ENCODE measurements at regions not wholly inside any gene's neighbourhood (a gene's known extent, or its start where the extent isn't known, plus 50 kb on each side); places are given as distances from the start of the nearest gene placed in this dataset.
"Not testable (repeated sequence)": the region's sequence is repeated elsewhere in the genome, so short reads cannot be mapped to it uniquely, and the experiment has no call there.

- DNase-seq (ENCODE audit: low read depth, low spot score), result no peak
Observed at GRCh38 chr5:109575506-109575905, 114.2 kb upstream of the MAN2A1 start.

GRCh38 chr5:109574985-109575384 is 114.7 kb upstream of the MAN2A1 start:
- DNase-seq (ENCODE audit: low read depth, low spot score), result no peak

- DNase-seq (ENCODE audit: low read depth, low spot score), result no peak
Observed at GRCh38 chr5:109573766-109574165, 116.0 kb upstream of the MAN2A1 start.

GRCh38 chr5:109573256-109573655 is 116.5 kb upstream of the MAN2A1 start:
- DNase-seq (ENCODE audit: low read depth, low spot score), result no peak

- no peak for DNase-seq (ENCODE audit: low read depth, low spot score)
Observed at GRCh38 chr5:109571785-109572184, 117.9 kb upstream of the MAN2A1 start.

- peak; percentile 41 for DNase-seq (ENCODE audit: low read depth, low spot score)
Observed at GRCh38 chr5:109570362-109570874, 119.3 kb upstream of the MAN2A1 start.

- DNase-seq (ENCODE audit: low read depth, low spot score), result peak; percentile 6
Observed at GRCh38 chr5:109567374-109568044, 122.2 kb upstream of the MAN2A1 start.

GRCh38 chr5:109566361-109566760 is 123.4 kb upstream of the MAN2A1 start:
- DNase-seq (ENCODE audit: low read depth, low spot score), result no peak

GRCh38 chr5:109563739-109564138 is 126.0 kb upstream of the MAN2A1 start:
- DNase-seq (ENCODE audit: low read depth, low spot score), result no peak

- no peak for DNase-seq (ENCODE audit: low read depth, low spot score)
Observed at GRCh38 chr5:109563189-109563588, 126.5 kb upstream of the MAN2A1 start.

GRCh38 chr5:109562441-109562840 is 127.3 kb upstream of the MAN2A1 start:
- no peak for DNase-seq (ENCODE audit: low read depth, low spot score)

GRCh38 chr5:109561447-109561846 is 128.3 kb upstream of the MAN2A1 start:
- no peak for DNase-seq (ENCODE audit: low read depth, low spot score)

GRCh38 chr5:109560554-109560953 is 129.2 kb upstream of the MAN2A1 start:
- DNase-seq (ENCODE audit: low read depth, low spot score), result no peak

- no peak for DNase-seq (ENCODE audit: low read depth, low spot score)
Observed at GRCh38 chr5:109558952-109559351, 130.8 kb upstream of the MAN2A1 start.

- DNase-seq (ENCODE audit: low read depth, low spot score), result no peak
Observed at GRCh38 chr5:109558364-109558763, 131.4 kb upstream of the MAN2A1 start.

- no peak for DNase-seq (ENCODE audit: low read depth, low spot score)
Observed at GRCh38 chr5:109553846-109554245, 135.9 kb upstream of the MAN2A1 start.

- DNase-seq (ENCODE audit: low read depth, low spot score), result not testable (repeated sequence)
Observed at GRCh38 chr5:109551234-109551633, 138.5 kb upstream of the MAN2A1 start.

GRCh38 chr5:109550077-109550476 is 139.7 kb upstream of the MAN2A1 start:
- DNase-seq (ENCODE audit: low read depth, low spot score), result no peak

- DNase-seq (ENCODE audit: low read depth, low spot score), result no peak
Observed at GRCh38 chr5:109546461-109546860, 136.7 kb upstream of the PJA2 start.

- DNase-seq (ENCODE audit: low read depth, low spot score), result not testable (repeated sequence)
Observed at GRCh38 chr5:109544873-109545272, 135.1 kb upstream of the PJA2 start.

- DNase-seq (ENCODE audit: low read depth, low spot score), result not testable (repeated sequence)
Observed at GRCh38 chr5:109538692-109539091, 128.9 kb upstream of the PJA2 start.

- DNase-seq (ENCODE audit: low read depth, low spot score), result not testable (repeated sequence)
Observed at GRCh38 chr5:109535090-109535489, 125.3 kb upstream of the PJA2 start.

- no peak for DNase-seq (ENCODE audit: low read depth, low spot score)
Observed at GRCh38 chr5:109533751-109534272, 124.0 kb upstream of the PJA2 start.

All from ELF-1 (cell line).